TTC549 (cell line): ENCODE measurements at regions not wholly inside any gene's neighbourhood (a gene's known extent, or its start where the extent isn't known, plus 50 kb on each side); places are given as distances from the start of the nearest gene placed in this dataset.

Experiments
- FAIRE-seq: peaks from 2 replicates; lab custom pipeline; 2012; peaks lifted over from hg19 to GRCh38; lab: Jason Lieb, UNC

- FAIRE-seq, result no peak
Measured at GRCh38 chr10:25661632-25662031, 272.4 kb upstream of the MYO3A start.

- FAIRE-seq, result no peak
Measured at GRCh38 chr10:25666276-25666675, 267.8 kb upstream of the MYO3A start.

- no peak for FAIRE-seq
Measured at GRCh38 chr10:25675204-25675603, 258.8 kb upstream of the MYO3A start.

- no peak for FAIRE-seq
Measured at GRCh38 chr10:25675615-25676014, 258.4 kb upstream of the MYO3A start.

- FAIRE-seq, result no peak
Measured at GRCh38 chr10:25678220-25678619, 255.8 kb upstream of the MYO3A start.

GRCh38 chr10:25678666-25679065 lies 255.4 kb upstream of the MYO3A start:
- FAIRE-seq, result no peak

GRCh38 chr10:25682203-25682851 lies 251.7 kb upstream of the MYO3A start:
- FAIRE-seq, result no peak

- FAIRE-seq, result no peak
Measured at GRCh38 chr10:25683344-25683743, 250.7 kb upstream of the MYO3A start.

GRCh38 chr10:25687521-25687920 lies 246.5 kb upstream of the MYO3A start:
- FAIRE-seq, result no peak

- FAIRE-seq, result no peak
Measured at GRCh38 chr10:25689346-25690100, 244.5 kb upstream of the MYO3A start.

GRCh38 chr10:25692761-25693160 lies 241.3 kb upstream of the MYO3A start:
- FAIRE-seq, result no peak

GRCh38 chr10:25694206-25694933 lies 239.7 kb upstream of the MYO3A start:
- FAIRE-seq, result no peak

- FAIRE-seq, result no peak
Measured at GRCh38 chr10:25694971-25695370, 239.1 kb upstream of the MYO3A start.

GRCh38 chr10:25695586-25695985 lies 238.4 kb upstream of the MYO3A start:
- FAIRE-seq, result no peak

- FAIRE-seq, result no peak
Measured at GRCh38 chr10:25696013-25696708, 237.9 kb upstream of the MYO3A start.

- FAIRE-seq, result no peak
Measured at GRCh38 chr10:25697412-25697811, 236.6 kb upstream of the MYO3A start.

- FAIRE-seq, result no peak
Measured at GRCh38 chr10:25698638-25699037, 235.4 kb upstream of the MYO3A start.

GRCh38 chr10:25699631-25700030 lies 234.4 kb upstream of the MYO3A start:
- no peak for FAIRE-seq

GRCh38 chr10:25701652-25702051 lies 232.4 kb upstream of the MYO3A start:
- FAIRE-seq, result no peak

GRCh38 chr10:25704622-25705021 lies 229.4 kb upstream of the MYO3A start:
- FAIRE-seq, result no peak

- FAIRE-seq, result no peak
Measured at GRCh38 chr10:25707572-25707971, 226.5 kb upstream of the MYO3A start.

- no peak for FAIRE-seq
Measured at GRCh38 chr10:25707976-25708671, 225.9 kb upstream of the MYO3A start.
